Embryonic facial prominence (tissue), 1 donor: ENCODE measurements at regions not wholly inside any gene's neighbourhood (a gene's known extent, or its start where the extent isn't known, plus 50 kb on each side); places are given as distances from the start of the nearest gene placed in this dataset.

Experiments used
- DNase-seq: peaks from one replicate; pipeline ENCODE4 v3.0.0-alpha.2; 2016; ENCODE audit errors: extremely low spot score

DNA sequence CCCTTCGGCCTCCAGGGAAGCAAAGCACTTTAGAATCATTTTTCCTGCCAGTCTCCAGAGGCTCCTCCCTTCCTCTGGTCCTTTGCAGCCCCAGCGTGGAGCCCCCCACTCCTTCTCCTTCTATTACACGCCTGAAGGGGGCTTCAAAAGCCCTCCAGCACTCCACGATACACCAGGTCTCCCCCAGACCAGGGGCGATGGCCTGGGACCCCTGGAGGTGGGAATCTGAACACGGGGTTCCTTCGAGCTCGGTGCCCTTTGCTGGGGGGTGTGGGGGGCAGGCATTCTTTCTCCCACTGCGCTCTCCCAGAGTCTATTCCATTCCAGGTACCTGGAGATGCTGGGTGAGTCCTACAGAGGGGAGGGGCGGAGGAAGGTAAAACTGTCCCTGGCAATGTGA is 97.6 kb downstream of the HMX1 start:
- no peak for DNase-seq

DNA sequence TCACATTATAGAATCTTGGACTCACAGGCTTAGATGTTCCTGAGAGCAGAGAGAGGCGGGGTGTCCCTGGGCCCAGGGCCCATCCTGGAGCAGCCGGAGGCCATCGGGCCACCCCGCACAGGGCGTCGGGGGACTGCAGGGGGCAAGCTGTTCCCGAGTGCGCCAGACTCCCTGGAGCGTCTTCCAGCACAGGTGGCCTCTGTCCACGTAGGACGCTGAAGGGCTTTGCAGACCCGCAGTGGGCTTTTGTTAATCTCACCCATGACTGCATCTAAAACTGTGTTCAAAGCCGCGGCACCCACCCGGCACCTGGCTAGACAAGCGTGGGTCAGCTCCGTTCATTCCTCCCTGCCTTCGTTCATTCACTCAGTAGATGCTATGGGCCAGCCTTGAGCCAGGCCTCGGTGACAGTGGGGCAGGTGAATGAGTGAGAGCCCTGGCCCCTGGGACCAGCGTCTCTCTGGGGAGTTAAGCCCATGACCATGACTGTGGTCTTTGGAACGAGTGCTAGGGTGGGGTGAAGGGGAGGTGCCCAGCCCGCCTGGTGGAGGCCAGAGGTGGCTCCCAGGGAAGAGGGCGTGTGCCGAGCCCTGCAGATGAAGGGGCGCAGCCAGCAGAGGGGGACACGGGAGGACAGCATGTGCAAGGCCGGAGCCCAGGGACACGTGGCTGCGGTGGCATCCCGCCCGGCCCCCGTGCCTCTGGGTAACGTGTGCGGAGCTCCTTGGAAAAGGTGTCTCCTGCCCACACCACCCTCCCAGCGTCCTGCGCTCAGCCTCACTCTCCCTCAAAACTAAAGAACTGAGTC is 98.3 kb downstream of the HMX1 start:
- DNase-seq: no peak

DNA sequence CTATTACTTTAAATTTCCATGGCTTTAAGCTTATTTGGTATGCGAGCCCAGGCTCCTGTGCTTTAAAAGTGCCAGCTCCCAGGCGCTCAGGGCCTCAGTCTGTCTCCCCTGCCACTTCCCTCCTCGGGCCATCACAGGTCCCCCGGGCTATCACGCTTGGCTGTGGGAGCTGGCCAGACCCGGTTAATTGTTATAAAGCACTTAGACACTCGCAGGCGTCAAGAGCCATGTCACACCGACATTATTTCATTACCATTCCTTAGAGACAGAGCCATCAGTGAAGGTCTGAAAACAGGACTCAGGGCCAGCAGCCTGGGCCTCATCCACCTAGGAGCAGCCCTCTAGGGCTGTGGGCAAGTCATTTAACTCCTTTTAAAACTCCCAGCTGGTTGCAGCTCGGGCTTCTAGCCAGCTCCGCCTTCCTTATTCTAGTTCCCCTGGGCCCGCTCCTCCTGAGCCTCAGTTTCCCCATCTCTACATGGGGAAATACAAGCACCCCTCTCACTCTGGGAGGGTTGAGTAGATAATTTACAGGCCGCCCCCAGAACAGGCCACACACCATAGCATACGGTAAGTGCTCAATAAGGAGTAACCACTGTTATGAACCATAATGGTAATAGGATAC is 99.0 kb downstream of the HMX1 start:
- DNase-seq: no peak

DNA sequence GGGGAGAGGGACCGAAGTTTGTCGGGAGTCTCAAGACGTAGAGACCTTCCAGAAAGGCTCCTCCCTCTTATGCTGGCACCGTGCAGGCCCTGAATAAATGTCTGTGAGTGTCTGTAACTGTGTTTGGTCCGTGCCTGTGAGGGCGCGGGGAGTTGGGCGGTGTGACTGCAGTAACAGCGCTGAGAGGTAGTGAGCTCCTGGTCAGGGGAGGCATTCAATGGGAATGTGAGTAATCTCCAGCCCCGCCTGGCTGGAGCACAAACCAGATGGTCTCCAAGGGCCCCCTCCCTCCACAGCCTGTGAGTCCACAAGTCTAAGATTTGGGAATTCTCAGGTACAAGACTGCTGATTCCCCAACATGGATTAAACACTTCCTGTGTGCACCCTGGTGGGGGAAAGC is 100.0 kb downstream of the HMX1 start:
- DNase-seq: no peak

DNA sequence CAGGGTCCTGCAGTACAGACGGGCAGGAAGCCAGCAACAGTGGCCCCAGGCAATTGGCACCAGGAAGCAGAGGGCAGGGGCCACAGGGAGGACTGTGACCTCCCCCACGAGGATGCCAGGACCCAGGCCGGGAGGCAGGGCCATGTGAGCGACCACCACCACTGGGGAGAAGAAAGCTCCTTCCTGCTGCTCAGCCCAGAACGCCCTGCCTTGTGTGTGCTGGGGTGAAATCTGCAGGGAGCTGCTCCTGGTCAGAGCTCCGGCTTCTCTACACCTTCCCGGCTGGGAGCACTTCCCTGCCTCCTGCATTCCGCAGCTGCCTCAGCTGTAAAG is 100.4 kb downstream of the HMX1 start:
- DNase-seq: no peak

DNA sequence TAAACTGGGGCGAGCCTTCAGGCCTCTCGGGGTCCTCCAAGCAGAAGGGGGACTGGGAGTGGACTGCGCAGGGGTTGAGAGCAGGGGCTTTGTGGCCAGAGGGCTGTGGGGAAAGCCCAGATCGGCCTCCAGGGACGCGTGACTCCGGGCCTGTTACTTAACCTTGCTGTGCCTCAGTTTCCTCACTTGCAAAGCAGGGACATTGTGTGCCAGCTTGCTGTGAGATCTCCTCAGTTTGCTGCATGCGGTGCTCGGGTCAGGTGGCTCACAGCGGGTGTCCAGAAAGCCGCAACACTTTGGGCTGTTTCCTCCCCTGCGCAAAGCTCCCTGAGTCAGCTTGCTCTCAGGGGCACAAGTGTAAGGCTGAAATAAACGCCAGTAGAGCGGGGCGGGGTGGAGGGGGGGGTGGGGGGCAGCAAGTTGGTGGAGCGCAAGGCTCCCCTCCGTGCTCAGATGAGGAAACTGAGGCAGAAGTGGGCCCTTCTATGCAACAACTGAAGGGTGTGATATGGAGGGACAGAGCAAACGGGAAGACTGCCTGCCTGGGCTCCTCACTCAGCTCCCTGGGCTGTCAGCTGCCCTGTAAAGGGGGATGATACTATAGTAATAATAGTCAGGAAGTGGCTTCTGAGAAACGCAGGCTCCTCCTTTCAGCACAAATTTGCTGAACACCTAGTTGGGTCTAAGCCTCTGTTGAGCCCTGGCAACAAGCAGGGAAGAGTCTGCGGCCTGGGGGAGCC is 101.0 kb downstream of the HMX1 start:
- DNase-seq: no peak

DNA sequence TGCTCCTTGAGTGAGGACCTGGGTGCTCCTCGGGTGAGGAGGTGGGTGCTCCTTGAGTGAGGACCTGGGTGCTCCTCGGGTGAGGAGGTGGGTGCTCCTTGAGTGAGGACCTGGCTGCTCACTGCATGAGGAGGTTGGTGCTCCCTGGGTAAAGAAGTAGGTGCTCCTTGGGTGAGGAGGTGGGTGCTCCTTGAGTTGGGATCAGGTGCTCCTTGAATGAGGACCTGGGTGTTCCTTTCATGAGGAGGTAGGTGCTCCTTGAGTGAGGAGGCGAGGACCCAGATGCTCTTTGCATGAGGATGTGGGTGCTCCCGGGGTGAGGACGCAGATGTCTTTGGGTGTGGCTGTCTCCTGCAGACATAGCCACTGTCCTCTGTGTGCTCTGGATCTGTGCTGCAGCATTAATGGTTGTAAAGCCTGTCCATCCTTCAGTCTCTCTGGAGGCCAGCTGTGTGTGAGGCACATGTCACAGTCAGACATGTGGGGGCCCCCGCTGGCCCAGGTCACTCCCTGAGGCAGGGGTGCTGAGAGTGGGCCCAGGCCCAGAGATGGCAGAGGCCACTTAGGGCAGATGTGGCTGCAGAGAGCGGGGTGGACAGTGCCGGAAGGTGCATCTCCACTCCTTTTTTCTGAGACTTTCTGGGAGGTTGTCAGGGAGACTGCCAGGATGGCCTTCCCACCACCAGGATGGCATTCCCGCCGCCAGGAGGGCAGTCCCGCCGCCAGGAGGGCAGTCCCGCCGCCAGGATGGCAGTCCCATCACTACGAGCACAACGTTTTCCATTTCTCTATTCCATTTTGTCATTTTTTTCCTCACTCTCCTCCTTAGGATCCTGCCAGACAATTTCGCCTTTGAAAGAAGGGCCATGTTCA is 101.8 kb downstream of the HMX1 start:
- no peak for DNase-seq

DNA sequence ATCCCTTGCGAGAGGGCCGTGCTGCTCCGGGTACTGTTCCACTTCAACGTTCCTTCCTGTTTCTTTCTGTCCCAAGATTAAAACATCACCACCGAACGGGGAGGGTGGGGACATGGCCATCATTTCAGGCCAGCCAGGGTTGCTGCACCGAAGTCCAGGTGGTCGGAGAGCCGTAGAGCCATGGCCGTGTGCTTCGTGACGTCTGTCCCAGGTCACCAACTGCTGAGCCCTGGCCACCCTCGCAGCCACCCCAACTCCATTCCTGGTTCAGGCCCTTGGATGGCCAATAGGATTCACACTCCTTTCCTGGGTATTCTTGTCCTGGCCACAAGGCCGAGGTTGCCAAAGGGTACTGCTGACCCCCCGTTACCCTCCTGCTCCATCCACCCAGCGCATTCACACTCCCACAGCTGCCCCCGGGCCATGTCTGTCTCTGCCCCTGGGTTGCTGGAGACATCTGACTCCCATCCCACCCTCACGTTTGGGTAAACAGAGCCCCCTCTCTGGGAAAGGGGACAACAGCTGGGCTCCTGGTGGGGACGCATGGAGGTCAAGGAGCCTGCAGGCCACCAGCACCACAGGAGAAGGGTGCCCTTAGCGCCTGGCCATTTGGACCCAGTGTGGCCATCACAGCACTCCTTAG is 103.2 kb downstream of the HMX1 start:
- DNase-seq: no peak

DNA sequence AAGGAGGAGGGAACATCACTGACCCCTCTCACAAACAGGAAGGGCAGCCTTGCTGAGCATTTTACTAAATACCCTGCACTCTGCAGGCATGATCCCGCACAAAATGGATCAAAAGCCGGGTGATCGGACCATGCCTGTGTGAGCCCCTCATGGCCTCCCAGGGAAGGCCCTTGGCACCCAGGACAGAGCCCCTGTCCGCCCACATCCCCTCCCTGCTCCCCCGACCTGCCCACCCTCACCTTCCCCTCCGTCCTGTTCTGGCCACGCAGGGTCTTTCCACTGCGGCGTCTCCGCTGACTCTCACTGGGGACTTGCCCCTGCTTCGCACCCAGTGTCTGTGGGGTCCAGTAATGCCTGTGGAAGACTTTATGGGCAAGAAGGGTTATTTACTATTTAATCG is 105.0 kb downstream of the HMX1 start:
- DNase-seq: no peak

DNA sequence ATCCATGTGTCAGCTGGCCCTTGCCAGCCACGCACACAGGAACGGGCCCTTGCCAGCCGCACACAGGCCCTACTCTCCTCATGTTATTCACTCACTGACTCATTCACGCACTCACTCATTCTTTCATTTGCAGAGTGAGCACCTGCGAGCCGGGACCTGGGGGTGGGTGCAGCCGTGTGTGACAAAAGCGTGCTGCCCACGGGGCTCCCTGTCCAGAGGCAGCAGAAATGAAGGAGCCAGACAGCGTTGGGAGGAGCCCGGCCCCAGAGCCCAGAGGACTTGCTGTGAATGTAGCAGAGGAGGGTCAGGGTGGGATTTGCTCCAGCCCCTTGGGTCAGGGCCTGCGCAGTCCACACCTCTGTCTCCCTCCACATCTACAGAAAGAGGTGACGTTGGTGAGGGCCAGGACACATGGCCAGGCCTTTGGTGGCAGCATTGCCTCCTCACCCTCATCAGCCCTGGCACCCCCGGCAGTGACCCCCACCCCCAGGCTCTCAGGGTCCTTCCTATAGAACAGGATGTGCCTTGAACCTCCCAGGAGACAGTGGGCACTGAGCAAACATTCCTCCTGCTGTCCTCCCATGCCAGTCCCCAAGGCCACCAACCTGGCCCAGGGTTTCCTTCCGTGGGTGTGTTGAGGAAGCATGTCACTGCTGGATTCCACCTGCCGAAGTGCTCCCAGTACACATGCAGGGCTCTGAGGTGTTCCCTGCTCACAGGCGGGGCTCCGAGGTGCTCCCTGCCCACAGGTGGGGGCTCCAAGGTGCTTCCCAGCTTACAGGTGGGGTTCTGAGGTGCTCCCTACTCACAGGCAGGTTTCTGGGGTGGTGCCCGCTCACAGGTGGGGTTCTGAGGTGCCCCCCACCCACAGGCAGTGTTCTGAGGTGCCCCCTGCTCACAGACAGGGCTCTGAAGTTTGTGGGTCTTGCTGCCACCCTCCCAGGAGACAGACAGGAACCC is 105.7 kb downstream of the HMX1 start:
- no peak for DNase-seq

DNA sequence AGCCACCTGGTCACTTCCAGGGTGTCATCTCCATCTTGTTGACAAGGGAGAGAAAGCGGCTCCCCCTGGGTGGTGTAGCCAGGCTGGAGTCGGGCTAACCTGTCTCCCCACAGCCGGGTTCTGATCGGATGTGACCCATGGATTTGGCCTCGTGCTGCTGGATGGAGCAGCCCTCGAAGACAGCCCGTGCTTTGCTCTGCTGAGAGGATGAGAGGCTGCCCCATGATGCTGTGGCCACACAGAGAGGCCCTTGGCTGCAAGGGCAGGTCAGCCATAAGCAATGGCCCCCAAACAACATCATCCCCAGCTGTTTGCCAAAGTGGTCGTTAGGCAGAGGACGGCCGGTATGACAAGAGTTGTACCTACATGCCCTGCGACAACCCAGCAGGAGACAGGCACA is 106.6 kb downstream of the HMX1 start:
- no peak for DNase-seq

DNA sequence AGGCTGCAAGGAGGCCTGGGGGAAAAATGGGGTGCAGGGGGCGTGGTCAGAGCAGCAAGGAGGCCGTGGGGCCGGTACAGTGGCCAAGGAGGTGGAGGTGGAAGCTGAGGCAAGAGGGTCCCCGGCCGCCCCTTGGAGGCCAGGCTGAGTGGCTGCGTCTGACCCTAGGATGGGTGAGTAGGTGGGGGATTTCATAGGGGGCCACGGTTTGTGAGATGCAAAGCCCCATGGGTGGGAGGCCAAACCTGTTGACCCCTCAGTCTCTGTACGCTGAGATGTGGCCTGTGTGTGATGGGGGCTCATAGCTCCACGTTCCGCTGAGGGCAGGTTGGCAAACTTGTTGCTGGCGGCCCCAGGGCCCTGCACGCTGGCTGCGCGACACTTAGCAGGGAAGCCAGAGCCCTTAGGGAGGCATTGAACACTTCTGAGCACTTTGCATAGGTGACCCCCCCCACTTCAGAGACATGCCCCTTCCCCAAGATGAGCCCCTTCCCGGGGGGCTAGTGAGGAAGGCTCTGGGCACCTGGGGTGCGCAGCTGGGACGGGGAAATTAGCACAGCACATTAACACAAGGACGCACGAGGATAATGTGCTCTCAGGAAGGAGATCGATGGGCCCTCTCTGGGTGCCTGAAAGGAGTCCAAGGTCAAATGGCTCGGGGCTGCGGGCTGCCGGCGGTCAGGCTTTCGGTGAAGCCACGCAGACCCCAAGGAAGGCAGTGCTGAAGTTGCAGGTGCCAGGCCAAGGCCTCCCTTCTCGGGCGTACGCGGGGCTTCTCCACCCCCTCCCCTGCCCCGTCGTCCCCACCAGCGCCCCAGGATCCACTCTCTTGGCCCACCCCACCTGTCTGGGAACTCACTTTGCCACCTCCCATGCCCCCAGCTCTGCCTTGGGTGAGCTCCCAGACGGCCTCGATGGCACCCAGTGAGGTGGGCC is 107.4 kb downstream of the HMX1 start:
- no peak for DNase-seq

DNA sequence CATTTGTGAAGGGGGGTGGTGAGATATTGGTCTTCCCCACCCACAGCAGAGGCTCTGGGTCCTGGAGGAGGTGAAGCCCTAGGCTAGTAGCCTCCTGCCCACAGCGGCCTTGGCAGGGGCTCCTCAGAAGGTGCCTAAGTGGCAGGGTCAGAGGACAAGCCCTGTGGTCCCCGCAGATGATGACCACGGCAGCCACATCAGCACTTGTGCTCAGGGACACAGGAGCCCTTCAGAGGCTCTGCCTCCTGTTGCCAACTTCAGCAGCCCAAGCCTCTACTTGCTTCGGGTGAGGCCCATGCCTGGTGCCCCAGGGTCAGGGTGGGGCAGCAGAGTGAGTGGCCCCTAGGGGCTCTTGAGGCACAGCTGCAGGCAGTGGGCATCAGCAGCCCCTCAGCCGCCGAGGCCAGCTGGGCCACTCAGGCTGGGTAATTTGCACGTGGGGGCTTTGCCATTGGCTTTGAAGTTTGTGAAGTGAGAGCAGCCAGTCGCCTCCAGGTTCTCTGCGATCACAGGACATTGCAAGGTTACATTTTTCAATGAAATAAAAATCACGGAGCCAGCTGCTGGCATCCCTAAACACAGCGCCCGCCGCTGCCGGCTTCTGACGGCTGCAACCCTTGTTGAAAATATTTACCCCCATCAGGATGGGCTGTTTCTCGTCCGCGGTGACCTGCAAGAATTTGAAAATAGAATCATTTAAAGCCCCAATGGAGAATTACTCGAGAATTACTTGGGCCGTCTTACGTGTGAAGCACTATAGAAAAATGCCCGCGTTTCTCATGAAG is 108.5 kb downstream of the HMX1 start:
- no peak for DNase-seq

DNA sequence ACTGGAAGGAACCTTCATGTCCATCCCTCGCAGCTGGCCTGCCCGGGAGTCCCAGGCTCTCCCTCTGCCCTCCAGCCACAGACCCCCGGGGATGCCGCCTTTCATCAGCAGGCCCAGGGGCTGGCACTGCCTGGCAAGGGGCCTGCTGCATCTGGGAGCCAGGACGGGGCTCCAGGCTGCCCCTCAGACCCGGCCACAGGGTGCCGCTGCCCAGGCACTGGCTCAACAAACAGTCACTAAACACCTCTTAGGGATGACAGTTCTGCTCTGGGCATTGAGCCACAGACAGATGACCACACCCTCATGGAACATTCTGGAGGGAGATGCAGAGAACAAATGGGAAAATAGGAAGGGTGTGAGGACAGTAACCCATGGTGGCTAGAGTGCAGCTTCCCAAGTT is 109.3 kb downstream of the HMX1 start:
- DNase-seq: no peak

DNA sequence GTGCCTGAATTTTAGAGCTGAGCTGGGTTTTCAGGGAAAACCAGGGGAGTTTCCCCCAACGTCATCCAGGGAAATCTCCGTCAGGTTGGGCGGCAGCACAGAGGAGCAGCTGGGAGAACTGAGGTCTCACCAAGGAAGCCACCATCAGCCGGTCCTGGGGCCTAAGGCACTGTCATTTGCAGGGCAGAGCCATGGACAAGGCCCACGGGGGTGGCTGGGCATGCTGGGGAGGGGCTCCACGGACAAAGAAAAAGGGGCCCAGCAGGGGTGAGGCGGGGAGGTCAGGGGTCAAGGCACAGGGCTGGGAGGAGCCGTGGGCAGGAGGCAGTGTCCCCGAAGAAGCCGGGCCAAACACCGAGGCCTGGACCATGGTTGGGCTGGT is 109.8 kb downstream of the HMX1 start:
- no peak for DNase-seq

DNA sequence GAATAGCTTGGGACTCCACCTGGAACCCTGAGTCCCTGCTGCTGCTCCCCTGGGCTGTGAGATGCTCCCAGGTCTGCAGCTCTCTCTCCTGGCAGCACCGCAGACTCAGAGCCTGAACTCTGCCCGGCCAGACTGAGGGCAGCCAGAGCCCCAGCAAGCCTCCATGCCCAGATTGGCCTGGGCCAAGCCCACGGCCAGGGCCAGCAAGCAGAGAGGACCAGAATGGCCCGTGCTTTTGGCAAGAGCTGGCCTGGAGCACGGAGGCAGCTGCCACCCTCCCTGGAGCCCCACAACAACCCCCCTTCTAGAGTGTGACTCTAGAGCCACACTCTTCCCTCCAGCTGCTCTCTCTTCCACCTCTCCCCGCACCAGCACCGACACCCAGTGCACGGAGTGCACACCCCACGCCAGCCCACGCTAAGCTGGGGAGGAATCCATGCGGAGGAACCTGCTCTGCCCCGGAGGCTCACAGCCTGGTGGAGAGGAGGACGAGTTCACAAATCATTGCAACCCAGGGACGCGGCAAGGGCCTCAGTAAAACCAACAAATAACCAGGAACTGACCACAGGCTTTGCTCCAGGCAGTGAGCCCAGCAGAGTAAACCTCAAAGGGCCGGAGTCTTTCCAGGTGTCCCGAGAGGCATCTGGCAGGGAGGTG is 110.3 kb downstream of the HMX1 start:
- DNase-seq: no peak

DNA sequence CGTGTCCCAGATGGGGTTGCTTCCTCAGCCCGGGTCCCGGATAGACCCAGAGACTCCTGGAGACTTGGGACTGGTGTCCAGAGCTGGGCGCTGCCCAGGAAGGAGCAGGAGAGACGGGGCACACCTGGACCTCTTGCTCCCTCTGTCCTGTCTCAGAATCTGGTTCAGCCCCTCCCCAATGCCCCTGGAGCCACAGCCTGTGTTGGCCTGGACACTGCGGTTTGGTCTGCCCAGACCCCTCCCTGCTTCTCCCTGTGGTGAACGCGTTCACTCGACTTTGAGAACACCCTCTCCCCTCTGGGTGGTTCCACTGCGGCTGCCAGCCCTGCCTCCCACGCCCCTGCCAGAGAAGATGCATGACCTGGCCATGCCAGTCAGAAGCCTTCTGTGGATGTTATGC is 111.1 kb downstream of the HMX1 start:
- no peak for DNase-seq

DNA sequence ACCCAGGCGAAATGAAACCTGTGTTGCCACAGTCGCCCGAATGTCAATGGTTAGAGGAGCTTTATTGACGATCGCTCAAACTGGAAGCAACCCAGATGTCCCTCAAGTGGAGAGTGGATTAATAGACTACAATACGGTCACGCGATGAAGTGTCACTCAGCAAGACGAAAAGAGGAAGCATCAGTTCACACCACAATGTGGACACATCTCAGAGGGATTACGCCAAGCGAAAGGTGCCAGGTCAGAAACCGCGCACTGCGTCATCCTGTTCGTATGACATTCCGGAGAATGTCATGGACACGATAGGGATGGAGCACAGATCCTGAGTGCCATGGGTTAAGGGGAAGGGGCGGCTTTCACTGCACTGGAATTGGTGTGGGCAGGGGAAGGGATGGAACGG is 111.7 kb downstream of the HMX1 start:
- no peak for DNase-seq
